Esophagus muscularis mucosa (tissue), 4 donors: ENCODE measurements at regions not wholly inside any gene's neighbourhood (a gene's known extent, or its start where the extent isn't known, plus 50 kb on each side); places are given as distances from the start of the nearest gene placed in this dataset.

ENCODE experiments used
- CTCF ChIP-seq, 3 experiments: fragments of 200-600 bp in 2 of 3; fragments of 450-650 bp in 1 of 3; sonication (generic) in 2 of 3; IDR thresholded peaks; one replicate each; pipeline ENCODE4 v1.5.1; 2017 to 2019; ENCODE audit warnings: antibody characterized with exemption in 3 of 3, mild to moderate bottlenecking in 2 of 3, moderate library complexity in 1 of 3
- EP300 ChIP-seq: sonication (generic); formaldehyde crosslinking; IDR thresholded peaks from one replicate; pipeline ENCODE4 v1.6.1; 2017; ENCODE audit warnings: antibody characterized with exemption
- POLR2A ChIP-seq: fragments of 450-650 bp; IDR thresholded peaks from one replicate; pipeline ENCODE4 v1.6.1; 2017; ENCODE audit warnings: antibody characterized with exemption, moderate library complexity, mild to moderate bottlenecking, low read depth
- POLR2AphosphoS5 ChIP-seq, 2 donors: sonication (generic); formaldehyde crosslinking; IDR thresholded peaks; one replicate each; pipeline ENCODE4 v1.6.1; 2017; ENCODE audit warnings: antibody characterized with exemption in 2 of 2

GRCh38 chr1:39134768-39135333, 69.6 kb upstream of the MACF1 start:
- no peak for TF ChIP-seq CTCF (IDR thresholded peaks at IDR 0.05)
- TF ChIP-seq POLR2A, result no peak
- no peak for TF ChIP-seq POLR2AphosphoS5 (IDR thresholded peaks at IDR 0.05)
- TF ChIP-seq EP300, result no peak
